Osteoblast (primary cell): ENCODE measurements at regions not wholly inside any gene's neighbourhood (a gene's known extent, or its start where the extent isn't known, plus 50 kb on each side); places are given as distances from the start of the nearest gene placed in this dataset.
"Not testable (repeated sequence)": the region's sequence is repeated elsewhere in the genome, so short reads cannot be mapped to it uniquely, and the experiment has no call there.

ENCODE experiments used
- DNase-seq: peaks from one replicate; pipeline ENCODE4 v3.0.0; 2011; ENCODE audit warnings: low spot score, mixed read lengths; ENCODE audit not compliant: insufficient read length; ENCODE audit errors: missing footprints
- H2AFZ ChIP-seq: 2 replicates; pipeline ENCODE4 v1.6.0; 2011; ENCODE audit warnings: mild to moderate bottlenecking, low read length
- H3K27ac ChIP-seq: 2 replicates; pipeline ENCODE4 v1.5.1; 2011; ENCODE audit warnings: mild to moderate bottlenecking, low read depth, low read length, moderate library complexity
- H3K27me3 ChIP-seq: 2 replicates; pipeline ENCODE4 v1.6.0; 2012; ENCODE audit warnings: mild to moderate bottlenecking, control low read depth, inconsistent platforms, low read length, moderate library complexity; ENCODE audit not compliant: insufficient read depth
- H3K36me3 ChIP-seq: 2 replicates; pipeline ENCODE4 v1.5.1; 2011; ENCODE audit warnings: mild to moderate bottlenecking, low read length, control low read depth, moderate library complexity; ENCODE audit not compliant: insufficient read depth
- H3K4me1 ChIP-seq: 2 replicates; pipeline ENCODE4 v1.5.1; 2011; ENCODE audit warnings: mild to moderate bottlenecking, low read length, control low read depth, moderate library complexity; ENCODE audit not compliant: insufficient read depth
- H3K4me2 ChIP-seq: 2 replicates; pipeline ENCODE4 v1.6.0; 2011; ENCODE audit warnings: mild to moderate bottlenecking, low read length; ENCODE audit not compliant: insufficient read depth
- H3K4me3 ChIP-seq: fragments of 200-600 bp; sonication (generic); 3 replicates; pipeline ENCODE4 v1.5.1; 2012; ENCODE audit warnings: mild to moderate bottlenecking, low read length, inconsistent platforms; ENCODE audit not compliant: insufficient read depth
- H3K79me2 ChIP-seq: 2 replicates; pipeline ENCODE4 v1.6.0; 2012; ENCODE audit warnings: mild to moderate bottlenecking, low read length, control low read depth, inconsistent platforms; ENCODE audit not compliant: insufficient read depth
- H3K9me3 ChIP-seq: 2 replicates; pipeline ENCODE4 v1.5.1; 2011; ENCODE audit warnings: low read depth, low read length, control low read depth
- H4K20me1 ChIP-seq: 2 replicates; pipeline ENCODE4 v1.6.0; 2012; ENCODE audit warnings: mild to moderate bottlenecking, low read length, control low read depth; ENCODE audit not compliant: insufficient read depth
- TF ChIP-seq, protein P1 (sequence below): IDR thresholded peaks from 2 replicates; pipeline ENCODE4 v1.5.1; 2011; ENCODE audit warnings: mild to moderate bottlenecking, low read depth, low read length, moderate library complexity; ENCODE audit errors: extremely low read depth

DNA sequence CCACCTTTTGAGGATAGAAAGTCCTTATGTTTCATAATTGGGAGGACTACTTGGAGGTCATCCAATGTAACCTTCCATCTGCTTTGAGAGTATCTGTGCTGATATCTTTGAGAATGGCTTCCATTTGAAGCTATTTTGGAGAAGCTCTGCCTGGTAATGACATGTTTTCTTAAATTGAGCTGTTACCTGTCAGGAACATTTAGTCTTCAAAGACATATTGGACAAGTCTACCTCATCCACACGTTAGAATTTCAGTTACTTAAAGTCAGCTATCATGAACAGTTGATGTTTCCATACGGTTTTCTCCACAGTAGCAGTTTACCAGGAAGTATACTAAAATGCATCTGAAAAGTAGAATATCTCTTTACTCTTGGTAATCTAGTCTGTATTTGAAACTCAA is 318.5 kb downstream of the EDEM1 start:
- Histone ChIP-seq H3K36me3 (no peaks in the 10 kb centered on the region), H3K27ac (no peak overlapping the region), H2AFZ (no peak overlapping the region), H4K20me1 (no peaks in the 10 kb centered on the region), H3K4me3 (no peak overlapping the region), H3K4me2 (no peak overlapping the region), H3K27me3 (no peaks in the 10 kb centered on the region), H3K4me1 (no peaks in the 10 kb centered on the region), H3K9me3 (peaks cover 2% of the 10 kb centered on the region), H3K79me2 (no peaks in the 10 kb centered on the region)
- TF ChIP-seq, protein P1, sequence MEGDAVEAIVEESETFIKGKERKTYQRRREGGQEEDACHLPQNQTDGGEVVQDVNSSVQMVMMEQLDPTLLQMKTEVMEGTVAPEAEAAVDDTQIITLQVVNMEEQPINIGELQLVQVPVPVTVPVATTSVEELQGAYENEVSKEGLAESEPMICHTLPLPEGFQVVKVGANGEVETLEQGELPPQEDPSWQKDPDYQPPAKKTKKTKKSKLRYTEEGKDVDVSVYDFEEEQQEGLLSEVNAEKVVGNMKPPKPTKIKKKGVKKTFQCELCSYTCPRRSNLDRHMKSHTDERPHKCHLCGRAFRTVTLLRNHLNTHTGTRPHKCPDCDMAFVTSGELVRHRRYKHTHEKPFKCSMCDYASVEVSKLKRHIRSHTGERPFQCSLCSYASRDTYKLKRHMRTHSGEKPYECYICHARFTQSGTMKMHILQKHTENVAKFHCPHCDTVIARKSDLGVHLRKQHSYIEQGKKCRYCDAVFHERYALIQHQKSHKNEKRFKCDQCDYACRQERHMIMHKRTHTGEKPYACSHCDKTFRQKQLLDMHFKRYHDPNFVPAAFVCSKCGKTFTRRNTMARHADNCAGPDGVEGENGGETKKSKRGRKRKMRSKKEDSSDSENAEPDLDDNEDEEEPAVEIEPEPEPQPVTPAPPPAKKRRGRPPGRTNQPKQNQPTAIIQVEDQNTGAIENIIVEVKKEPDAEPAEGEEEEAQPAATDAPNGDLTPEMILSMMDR: no peak
- DNase-seq: peak; percentile 6

DNA sequence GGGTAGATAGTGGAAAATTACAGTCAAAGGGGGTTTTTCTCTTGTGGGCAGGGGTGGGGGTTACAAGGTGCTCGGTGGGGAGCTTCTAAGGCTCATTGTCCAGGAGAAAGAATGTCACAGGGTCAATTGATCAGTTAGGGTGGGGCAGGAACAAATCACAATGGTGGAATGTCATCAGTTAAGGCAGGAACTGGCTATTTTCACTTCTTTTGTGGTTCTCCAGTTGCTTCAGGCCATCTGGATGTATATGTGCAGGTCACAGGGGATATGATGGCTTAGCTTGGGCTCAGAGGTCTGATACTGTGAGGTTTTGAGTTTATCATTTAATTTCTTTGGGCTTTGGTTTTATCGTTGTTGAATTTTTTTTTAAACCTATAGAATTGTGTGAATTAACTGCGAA is 321.4 kb downstream of the EDEM1 start:
- H3K79me2 ChIP-seq, H3K4me3 ChIP-seq, DNase-seq, H2AFZ ChIP-seq, H3K36me3 ChIP-seq, H3K27ac ChIP-seq, H3K27me3 ChIP-seq, H3K4me1 ChIP-seq, H3K4me2 ChIP-seq, H3K9me3 ChIP-seq, H4K20me1 ChIP-seq: not testable (repeated sequence)

DNA sequence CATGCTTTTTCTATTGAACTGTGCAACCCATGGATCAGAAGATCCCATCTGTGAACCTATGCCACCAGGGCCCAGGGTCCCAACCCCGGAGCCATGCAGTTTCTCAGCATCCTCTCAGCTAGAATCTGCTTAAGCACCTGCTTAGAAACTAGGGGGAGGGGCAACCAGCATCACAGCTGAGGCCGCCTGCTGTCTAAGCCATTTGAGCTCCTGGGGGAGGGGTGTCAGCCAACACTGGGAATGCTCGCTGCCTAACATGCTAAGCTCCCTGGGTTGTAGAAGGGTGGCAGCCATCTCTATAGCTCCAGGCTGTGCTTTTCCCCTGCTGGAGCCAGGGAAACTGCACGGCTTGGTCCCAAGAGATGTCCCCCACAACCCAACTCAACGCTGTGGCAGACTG is 322.8 kb downstream of the EDEM1 start:
- H2AFZ ChIP-seq: no peak overlapping the region
- no peaks in the 10 kb centered on the region for H3K9me3 ChIP-seq
- no peak overlapping the region for H3K4me3 ChIP-seq
- TF ChIP-seq, protein P1: no peak
- no peaks in the 10 kb centered on the region for H3K79me2 ChIP-seq
- no peaks in the 10 kb centered on the region for H3K27me3 ChIP-seq
- no peak for DNase-seq
- no peaks in the 10 kb centered on the region for H4K20me1 ChIP-seq
- no peaks in the 10 kb centered on the region for H3K4me1 ChIP-seq
- no peak overlapping the region for H3K4me2 ChIP-seq
- H3K27ac ChIP-seq: no peak overlapping the region
- H3K36me3 ChIP-seq: no peaks in the 10 kb centered on the region

DNA sequence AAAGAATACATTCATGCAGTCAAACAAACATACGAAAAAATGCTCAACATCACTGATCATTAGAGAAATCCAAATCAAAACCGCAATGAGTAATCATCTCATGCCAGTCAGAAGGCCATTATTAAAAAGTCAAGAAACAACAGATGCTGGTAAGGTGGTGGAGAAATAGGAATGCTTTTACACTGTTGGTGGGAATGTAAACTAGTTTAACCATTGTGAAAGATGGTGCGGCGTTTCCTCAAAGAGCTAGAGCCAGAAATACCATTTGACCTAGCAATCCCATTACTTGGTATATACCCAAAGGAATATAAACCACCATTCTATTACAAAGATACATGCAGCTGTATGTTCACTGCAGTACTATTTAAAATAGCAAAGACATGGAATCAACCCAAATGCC is 330.4 kb downstream of the EDEM1 start:
- Histone ChIP-seq H3K27ac (no peak overlapping the region), H3K79me2 (no peaks in the 10 kb centered on the region), H3K4me3 (no peak overlapping the region), H3K27me3 (no peaks in the 10 kb centered on the region), H4K20me1 (no peaks in the 10 kb centered on the region), H3K36me3 (no peaks in the 10 kb centered on the region), H3K9me3 (peaks cover 2% of the 10 kb centered on the region), H2AFZ (no peak overlapping the region), H3K4me1 (no peaks in the 10 kb centered on the region), H3K4me2 (no peak overlapping the region)
- no peak for DNase-seq
- TF ChIP-seq, protein P1: no peak

DNA sequence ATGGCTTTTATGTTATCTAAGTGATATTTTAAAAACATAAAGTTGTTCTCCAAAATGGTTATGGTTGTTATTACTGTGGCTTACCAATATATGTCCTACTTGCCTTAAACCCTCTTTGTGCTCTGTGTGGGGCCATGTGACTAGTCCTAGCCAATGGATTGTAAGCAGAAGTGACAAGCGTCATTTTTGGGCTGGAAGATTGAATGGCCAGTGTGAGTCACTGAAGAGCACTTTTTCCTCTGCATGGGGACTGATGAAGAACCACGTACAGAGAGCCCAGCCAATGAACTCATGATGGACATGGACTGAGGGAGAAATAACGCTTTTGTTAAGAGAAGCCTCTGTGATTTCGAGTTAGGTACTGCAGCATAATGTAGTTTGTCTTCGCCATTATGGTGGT is 332.7 kb downstream of the EDEM1 start:
- H3K36me3 ChIP-seq: no peaks in the 10 kb centered on the region
- no peak overlapping the region for H3K27ac ChIP-seq

More for the DNA sequence above, 332.7 kb downstream of the EDEM1 start:
- Histone ChIP-seq H3K9me3 (peaks cover 2% of the 10 kb centered on the region), H3K79me2 (no peaks in the 10 kb centered on the region), H2AFZ (no peak overlapping the region), H4K20me1 (no peaks in the 10 kb centered on the region), H3K4me1 (no peaks in the 10 kb centered on the region), H3K4me3 (no peak overlapping the region), H3K4me2 (no peak overlapping the region), H3K27me3 (no peaks in the 10 kb centered on the region)
- no peak for DNase-seq
- TF ChIP-seq, protein P1: no peak
